ENCODE measurements at regions not wholly inside any gene's neighbourhood (a gene's known extent, or its start where the extent isn't known, plus 50 kb on each side); places are given as distances from the start of the nearest gene placed in this dataset.
"Not testable (repeated sequence)": the region's sequence is repeated elsewhere in the genome, so short reads cannot be mapped to it uniquely, and the experiment has no call there.

- no peak for DNase-seq
These were observed 317.6 kb downstream of the BCOR start for GRCh38 chrX:39779952-39780783.

GRCh38 chrX:39782276-39782675 lies 315.5 kb downstream of the BCOR start:
- DNase-seq = no peak

- DNase-seq = no peak
These were observed 309.8 kb downstream of the BCOR start for GRCh38 chrX:39787999-39788398.

GRCh38 chrX:39788521-39788920 lies 309.2 kb downstream of the BCOR start:
- DNase-seq = no peak

- DNase-seq = no peak
These were observed 306.1 kb downstream of the BCOR start for GRCh38 chrX:39791691-39792090.

GRCh38 chrX:39795605-39796004 lies 302.2 kb downstream of the BCOR start:
- DNase-seq = no peak

- DNase-seq = no peak
These were observed 300.9 kb downstream of the BCOR start for GRCh38 chrX:39796856-39797255.

- DNase-seq = not testable (repeated sequence)
These were observed 299.3 kb downstream of the BCOR start for GRCh38 chrX:39798488-39798887.

GRCh38 chrX:39802354-39802753 lies 295.4 kb downstream of the BCOR start:
- no peak for DNase-seq

- DNase-seq = no peak
These were observed 294.9 kb downstream of the BCOR start for GRCh38 chrX:39802908-39803307.

GRCh38 chrX:39805022-39805421 lies 292.7 kb downstream of the BCOR start:
- no peak for DNase-seq

GRCh38 chrX:39805825-39806224 lies 291.9 kb downstream of the BCOR start:
- no peak for DNase-seq

- DNase-seq = no peak
These were observed 289.3 kb downstream of the BCOR start for GRCh38 chrX:39808471-39808917.

- DNase-seq = no peak
These were observed 288.4 kb downstream of the BCOR start for GRCh38 chrX:39809331-39809730.

GRCh38 chrX:39810901-39811300 lies 286.9 kb downstream of the BCOR start:
- no peak for DNase-seq

- DNase-seq = peak in 1 of 2 experiments; percentile 36
These were observed 286.4 kb downstream of the BCOR start for GRCh38 chrX:39811376-39811775.

GRCh38 chrX:39813631-39814277 lies 284.0 kb downstream of the BCOR start:
- DNase-seq = peak; percentile 56 to 74

- peak in 1 of 2 experiments; percentile 2 for DNase-seq
These were observed 283.4 kb downstream of the BCOR start for GRCh38 chrX:39814391-39814790.

- no peak for DNase-seq
These were observed 282.1 kb downstream of the BCOR start for GRCh38 chrX:39815631-39816030.

GRCh38 chrX:39816871-39817731 lies 280.7 kb downstream of the BCOR start:
- DNase-seq = no peak

- DNase-seq = no peak
These were observed 279.8 kb downstream of the BCOR start for GRCh38 chrX:39817754-39818470.

- DNase-seq = no peak
These were observed 279.0 kb downstream of the BCOR start for GRCh38 chrX:39818750-39819149.

All from SHP77 (cell line).